IMR-90 (cell line): ENCODE measurements at regions not wholly inside any gene's neighbourhood (a gene's known extent, or its start where the extent isn't known, plus 50 kb on each side); places are given as distances from the start of the nearest gene placed in this dataset.

ENCODE experiments used
- ATAC-seq: fragments of 200-7000 bp; cut with Tn5 transposase; 2 replicates; pipeline ENCODE4 v1.9.1; 2020; ENCODE audit warnings: low read depth, mild to moderate bottlenecking, moderate library complexity
- BruUV-seq: library from RNA; stranded (reverse); fragments of 400-500 nt; replicated peaks from 2 replicates; lab custom pipeline; 2021; lab: Mats Ljungman, UMichigan
- CTCF ChIA-PET: fragments of 300-600 bp; formaldehyde crosslinking; extraction: SDS; loops from one replicate; lab custom pipeline; 2021; ENCODE audit warnings: antibody characterized with exemption; lab: Yijun Ruan, JAX
- POLR2A ChIA-PET: fragments of 300-600 bp; sonication (Branson Sonifier 250); formaldehyde crosslinking; loops from one replicate; lab custom pipeline; 2022; ENCODE audit warnings: antibody characterized with exemption; ENCODE audit not compliant: unreplicated experiment; lab: Charles Lee
- DNase-seq: peaks from one replicate; pipeline ENCODE4 v3.0.0; 2013
- H2AFZ ChIP-seq: replicated peaks from 2 replicates; pipeline ENCODE3; 2013; ENCODE audit warnings: low read length, mild to moderate bottlenecking; ENCODE audit not compliant: poor library complexity
- H2AK5ac ChIP-seq: 2 replicates; pipeline ENCODE4 v1.6.1; 2013; ENCODE audit warnings: low read depth, low read length, inconsistent platforms
- H2AK9ac ChIP-seq: replicated peaks from 2 replicates; pipeline ENCODE3; 2013; ENCODE audit warnings: mild to moderate bottlenecking, low read depth, low read length, moderate library complexity; ENCODE audit not compliant: poor library complexity
- H2BK120ac ChIP-seq: 2 replicates; pipeline ENCODE4 v1.6.1; 2013; ENCODE audit warnings: low read depth, low read length, inconsistent platforms
- H2BK15ac ChIP-seq: 3 replicates; pipeline ENCODE4 v1.6.1; 2013; ENCODE audit warnings: low read depth, low read length, inconsistent platforms
- H2BK20ac ChIP-seq: 2 replicates; pipeline ENCODE4 v1.6.1; 2013; ENCODE audit warnings: low read depth, mild to moderate bottlenecking, inconsistent platforms, low read length, moderate library complexity
- H2BK5ac ChIP-seq: 2 replicates; pipeline ENCODE4 v1.6.1; 2013; ENCODE audit warnings: mild to moderate bottlenecking, low read depth, low read length, inconsistent platforms; ENCODE audit not compliant: poor library complexity, severe bottlenecking
- H3K14ac ChIP-seq: replicated peaks from 2 replicates; pipeline ENCODE4 v1.6.1; 2013; ENCODE audit warnings: low read depth, low read length, inconsistent platforms
- H3K18ac ChIP-seq: 2 replicates; pipeline ENCODE4 v1.6.1; 2013; ENCODE audit warnings: low read depth, low read length, control low read depth
- H3K23ac ChIP-seq: 2 replicates; pipeline ENCODE4 v1.6.1; 2013; ENCODE audit warnings: low read depth, low read length, inconsistent platforms
- H3K27ac ChIP-seq: 2 replicates; pipeline ENCODE4 v1.5.1; 2013; ENCODE audit warnings: mild to moderate bottlenecking, control low read depth, low read length; ENCODE audit not compliant: insufficient read depth
- H3K27me3 ChIP-seq: 2 replicates; pipeline ENCODE4 v1.6.1; 2013; ENCODE audit warnings: low read length; ENCODE audit not compliant: control insufficient read depth, insufficient read depth
- H3K36me3 ChIP-seq: 2 replicates; pipeline ENCODE4 v1.6.1; 2013; ENCODE audit warnings: low read length, mixed read lengths; ENCODE audit not compliant: control insufficient read depth, insufficient read depth
- H3K4ac ChIP-seq: 2 replicates; pipeline ENCODE4 v1.6.1; 2013; ENCODE audit warnings: low read depth, low read length, inconsistent platforms
- H3K4me1 ChIP-seq: 2 replicates; pipeline ENCODE4 v1.6.1; 2013; ENCODE audit warnings: low read length, mixed read lengths; ENCODE audit not compliant: control insufficient read depth, insufficient read depth
- H3K4me2 ChIP-seq: 2 replicates; pipeline ENCODE4 v1.6.1; 2013; ENCODE audit warnings: low read depth, mild to moderate bottlenecking, control low read depth, low read length, moderate library complexity
- H3K4me3 ChIP-seq: 2 replicates; pipeline ENCODE4 v1.5.1; 2013; ENCODE audit warnings: low read depth, mild to moderate bottlenecking, control low read depth, low read length, moderate library complexity; ENCODE audit not compliant: insufficient read depth
- H3K56ac ChIP-seq: 2 replicates; pipeline ENCODE4 v1.6.1; 2013; ENCODE audit warnings: low read length, inconsistent platforms; ENCODE audit not compliant: insufficient read depth; ENCODE audit errors: extremely low read depth
- H3K79me1 ChIP-seq, 2 experiments: 2 replicates each; pipeline ENCODE4 v1.6.1; 2013; ENCODE audit warnings: low read length in 2 of 2, inconsistent platforms in 1 of 2, low read depth in 1 of 2
- H3K9ac ChIP-seq: 2 replicates; pipeline ENCODE4 v1.6.1; 2013; ENCODE audit warnings: low read depth, low read length, control low read depth
- H3K9me1 ChIP-seq: 2 replicates; pipeline ENCODE4 v1.6.1; 2013; ENCODE audit warnings: low read length, inconsistent platforms; ENCODE audit not compliant: insufficient read depth
- H3K9me3 ChIP-seq: 2 replicates; pipeline ENCODE4 v1.6.1; 2013; ENCODE audit warnings: low read length; ENCODE audit not compliant: control insufficient read depth, insufficient read depth
- H4K20me1 ChIP-seq: 2 replicates; pipeline ENCODE4 v1.6.1; 2013; ENCODE audit warnings: low read length, inconsistent platforms; ENCODE audit not compliant: insufficient read depth
- H4K5ac ChIP-seq: 2 replicates; pipeline ENCODE4 v1.6.1; 2013; ENCODE audit warnings: mild to moderate bottlenecking, low read depth, low read length, control low read depth
- H4K8ac ChIP-seq, 2 experiments: 2 replicates each; pipeline ENCODE4 v1.6.1; 2013; ENCODE audit warnings: low read depth in 2 of 2, low read length in 2 of 2, control low read depth in 1 of 2, inconsistent platforms in 1 of 2
- H4K91ac ChIP-seq: 2 replicates; pipeline ENCODE4 v1.6.1; 2013; ENCODE audit warnings: low read depth, low read length, inconsistent platforms; ENCODE audit not compliant: insufficient read depth
- CEBPB ChIP-seq: IDR thresholded peaks from 2 replicates; pipeline ENCODE4 v1.6.1; 2012; ENCODE audit warnings: low read depth, low read length, improper control_type of control experiment
- CHD1 ChIP-seq: IDR thresholded peaks from 2 replicates; pipeline ENCODE4 v1.6.1; 2012; ENCODE audit warnings: low read depth, low read length, improper control_type of control experiment
- ELK1 ChIP-seq: fragments of 150-350 bp; IDR thresholded peaks from 2 replicates; pipeline ENCODE4 v1.6.1; 2016; ENCODE audit warnings: low read depth, mild to moderate bottlenecking, low read length, moderate library complexity, borderline replicate concordance
- FOS ChIP-seq: fragments of 150-350 bp; IDR thresholded peaks from 2 replicates; pipeline ENCODE4 v1.6.1; 2016; ENCODE audit warnings: low read depth, low read length
- MAFK ChIP-seq: IDR thresholded peaks from 2 replicates; pipeline ENCODE4 v1.6.1; 2012; ENCODE audit warnings: low read depth, low read length, improper control_type of control experiment
- MAZ ChIP-seq: IDR thresholded peaks from 2 replicates; pipeline ENCODE4 v1.6.1; 2012; ENCODE audit warnings: low read depth, mild to moderate bottlenecking, low read length, improper control_type of control experiment, moderate library complexity, borderline replicate concordance
- MXI1 ChIP-seq: IDR thresholded peaks from 2 replicates; pipeline ENCODE4 v1.6.1; 2012; ENCODE audit warnings: low read depth, mild to moderate bottlenecking, low read length, moderate library complexity, borderline replicate concordance
- NFE2L2 ChIP-seq: fragments of 150-350 bp; IDR thresholded peaks from 2 replicates; pipeline ENCODE4 v1.6.1; 2016; ENCODE audit warnings: low read depth, mild to moderate bottlenecking, low read length
- POLR2A ChIP-seq: IDR thresholded peaks from 2 replicates; pipeline ENCODE4 v1.6.1; 2012; ENCODE audit warnings: mild to moderate bottlenecking, low read depth, low read length
- RAD21 ChIP-seq: IDR thresholded peaks from 2 replicates; pipeline ENCODE4 v1.6.1; 2012; ENCODE audit warnings: low read length, improper control_type of control experiment
- RCOR1 ChIP-seq: IDR thresholded peaks from 2 replicates; pipeline ENCODE4 v1.6.1; 2012; ENCODE audit warnings: mild to moderate bottlenecking, low read length, improper control_type of control experiment; ENCODE audit not compliant: insufficient replicate concordance
- USF2 ChIP-seq: fragments of 150-350 bp; IDR thresholded peaks from 2 replicates; pipeline ENCODE4 v1.6.1; 2017; ENCODE audit warnings: mild to moderate bottlenecking, antibody characterized with exemption, low read length, low read depth
- whole genome bisulfite sequencing, 2 experiments: methylation state at CpG; one replicate each; pipeline versions ENCODE4 v1.1.5 to v1.1.7; 2013; ENCODE audit warnings: missing lambda C conversion rate in 2 of 2; ENCODE audit not compliant: insufficient read length in 1 of 2; ENCODE audit errors: extremely low coverage in 2 of 2; 5-methylcytosine and 5-hydroxymethylcytosine counted together
- dilution Hi-C: fragments of 300-500 bp; cut with HindIII; formaldehyde crosslinking; loops from one replicate; pipeline ENCODE4 v1.14.3; 2018; ENCODE audit warnings: low sequenced_read_pairs; ENCODE audit not compliant: unreplicated experiment
- in situ Hi-C: fragments of 300-500 bp; cut with MboI; formaldehyde crosslinking; loops from 3 replicates; pipeline ENCODE4 v1.14.3; 2019; ENCODE audit warnings: low sequenced_read_pairs, inconsistent platforms, mixed read lengths
- intact Hi-C: fragments of 100-400 bp; cut with micrococcal nuclease; formaldehyde crosslinking; loops from 2 replicates; pipeline ENCODE4 v1.10.0; 2022

GRCh38 chr9:118596374-118597015 is 772.7 kb downstream of the BRINP1 start:
- H3K4me3 ChIP-seq = no peak overlapping the region
- no peak for TF ChIP-seq CHD1
- TF ChIP-seq POLR2A = no peak
- TF ChIP-seq RAD21 = no peak
- no peak for TF ChIP-seq NFE2L2
- TF ChIP-seq USF2 = no peak
- no peak for TF ChIP-seq ELK1
- no peak for TF ChIP-seq CEBPB
- no peak for TF ChIP-seq RCOR1
- TF ChIP-seq MAFK = no peak
- no peak for TF ChIP-seq MXI1
- TF ChIP-seq MAZ = no peak
- TF ChIP-seq FOS = no peak

More at GRCh38 chr9:118596374-118597015, 772.7 kb downstream of the BRINP1 start:
- H3K4me1 ChIP-seq = no peaks in the 10 kb centered on the region
- DNase-seq (no peak), ATAC-seq (no peak)
- H3K23ac ChIP-seq = no peak overlapping the region
- no peak overlapping the region for H2AK9ac ChIP-seq
- 0% methylated on average over 1 of the region's 5 CpGs; no CpG with 5 or more reads in 1 of the 2 experiments for WGBS, 2 experiments
- no peak overlapping the region for H2AK5ac ChIP-seq
- dilution Hi-C loops = no loop called here
- no peak overlapping the region for H3K18ac ChIP-seq
- no peaks in the 10 kb centered on the region for H3K36me3 ChIP-seq
- H2BK5ac ChIP-seq = no peak overlapping the region
- H4K8ac ChIP-seq = no peak overlapping the region
- ChIA-PET POLR2A (no interaction called here), CTCF (no interaction called here)
- no peak overlapping the region for H2AFZ ChIP-seq
- H3K56ac ChIP-seq = no peak overlapping the region
- H3K9me3 ChIP-seq = peaks cover 5% of the 10 kb centered on the region
- in situ Hi-C loops = no loop called here
- H3K9me1 ChIP-seq = no peaks in the 10 kb centered on the region
- no peak overlapping the region for H4K91ac ChIP-seq
- H4K20me1 ChIP-seq = no peaks in the 10 kb centered on the region
- H3K27ac ChIP-seq = no peak overlapping the region
- H3K27me3 ChIP-seq = no peaks in the 10 kb centered on the region
- H3K79me1 ChIP-seq = no peaks in the 10 kb centered on the region
- H2BK120ac ChIP-seq = no peak overlapping the region
- no TSS peak for BruUV-seq
- intact Hi-C loops = no loop called here
- no peak overlapping the region for H3K14ac ChIP-seq
- no peak overlapping the region for H2BK20ac ChIP-seq
- no peak overlapping the region for H3K4ac ChIP-seq
- H3K4me2 ChIP-seq = no peak overlapping the region
- no peak overlapping the region for H2BK15ac ChIP-seq
- no peak overlapping the region for H4K5ac ChIP-seq
- no peak overlapping the region for H3K9ac ChIP-seq
